ENCODE measurements at regions not wholly inside any gene's neighbourhood (a gene's known extent, or its start where the extent isn't known, plus 50 kb on each side); places are given as distances from the start of the nearest gene placed in this dataset.

DNA sequence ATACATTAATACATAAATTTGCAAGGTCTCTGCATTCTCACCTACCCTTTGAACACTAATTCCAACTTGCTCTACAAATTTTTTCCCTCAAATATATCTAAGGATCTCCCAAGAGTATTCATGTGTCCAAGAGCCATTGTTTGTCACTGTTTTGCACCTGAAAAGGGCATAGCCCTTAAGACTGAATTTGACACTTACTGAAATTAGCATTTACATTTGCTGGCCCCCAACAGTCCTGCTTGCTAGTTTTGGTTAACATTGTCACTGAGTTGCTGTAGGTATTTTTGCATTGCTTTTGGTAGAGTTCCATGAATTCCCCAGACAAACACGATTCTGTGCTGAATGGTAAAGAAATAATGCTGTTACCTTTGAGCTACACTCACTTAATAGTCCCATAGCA is 57.3 kb downstream of the KCNA4 start:
- DNase-seq (ENCODE audit: low read depth) = no peak

DNA sequence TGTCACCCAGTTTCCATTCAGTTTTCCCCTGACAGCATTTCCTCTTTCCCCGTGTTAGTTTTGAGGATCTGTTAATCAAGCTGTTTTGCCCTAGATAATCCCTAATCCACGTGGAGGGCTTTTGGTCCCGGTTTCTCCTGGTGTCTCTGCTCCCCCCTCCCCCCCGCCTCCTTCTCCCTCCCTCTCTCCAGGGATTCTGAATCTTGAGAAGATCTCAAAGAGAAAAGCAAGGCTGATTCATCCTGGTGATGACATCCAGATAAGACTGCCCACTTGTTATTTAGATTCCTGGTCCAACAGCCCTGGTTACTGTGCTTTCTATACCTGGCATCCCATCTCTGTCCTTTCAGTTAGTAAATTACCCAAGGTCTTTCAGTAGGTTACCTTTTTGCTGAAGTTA is 59.4 kb downstream of the KCNA4 start:
- no peak for DNase-seq (ENCODE audit: low read depth)

DNA sequence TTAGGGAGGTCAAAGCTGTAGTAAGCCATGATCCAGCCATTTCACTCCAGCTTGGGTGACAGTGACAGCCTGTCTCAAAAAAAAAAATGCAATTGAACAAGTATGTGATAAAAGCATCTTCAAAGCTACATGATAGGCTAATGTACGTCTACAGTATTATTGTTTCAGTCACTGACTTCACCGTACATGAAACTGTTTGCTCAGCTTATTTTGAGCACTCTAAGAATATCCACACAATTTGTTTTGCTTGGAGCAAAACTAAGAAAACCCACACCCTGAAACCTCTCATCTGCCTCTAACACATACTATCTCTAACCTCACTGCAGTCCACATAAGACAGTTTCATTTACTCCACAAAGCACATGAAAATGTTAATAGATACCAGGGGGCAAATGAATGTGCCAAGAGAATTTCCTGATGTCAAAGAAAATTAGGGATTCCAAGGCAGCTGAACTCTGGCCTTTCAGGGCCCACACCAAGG is 60.7 kb downstream of the KCNA4 start:
- no peak for DNase-seq (ENCODE audit: low read depth)

DNA sequence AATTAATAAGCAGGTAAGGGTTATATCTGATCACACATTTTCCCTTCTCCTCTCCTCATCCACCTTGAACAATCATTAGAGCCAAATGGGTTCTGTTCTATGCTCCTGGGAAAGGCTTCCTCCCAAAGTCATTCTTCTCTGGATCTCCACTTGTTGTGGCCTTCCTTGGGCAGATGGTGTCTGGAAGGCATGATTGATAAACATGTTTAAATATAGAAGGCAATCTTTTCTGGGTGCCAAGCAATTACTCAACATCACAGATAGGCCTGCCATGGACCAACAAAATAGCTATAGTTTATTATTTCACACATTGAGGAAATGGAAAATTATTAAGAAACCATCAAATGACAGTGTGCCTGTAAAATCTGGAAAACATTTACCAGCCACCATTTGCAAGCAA is 73.5 kb downstream of the KCNA4 start:
- DNase-seq (ENCODE audit: low read depth) = no peak

DNA sequence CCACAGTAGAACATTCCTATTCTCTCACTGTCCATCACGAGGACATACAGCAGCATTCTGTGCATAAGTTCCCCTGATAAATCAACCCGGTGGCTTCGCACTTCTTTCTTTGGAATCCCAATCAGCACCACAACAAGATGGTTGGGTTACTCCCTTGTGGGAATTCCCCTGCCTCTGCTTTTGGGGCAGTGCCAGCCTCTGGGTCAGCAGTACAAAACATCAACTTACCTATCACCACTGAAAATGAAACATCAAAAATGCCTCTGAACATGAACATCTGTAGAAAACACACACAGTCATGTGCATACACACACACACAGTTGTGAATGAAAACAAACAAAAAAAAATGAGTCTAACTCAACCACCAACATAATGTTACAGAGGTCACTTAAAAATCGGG is 79.3 kb downstream of the KCNA4 start:
- DNase-seq (ENCODE audit: low read depth) = no peak

DNA sequence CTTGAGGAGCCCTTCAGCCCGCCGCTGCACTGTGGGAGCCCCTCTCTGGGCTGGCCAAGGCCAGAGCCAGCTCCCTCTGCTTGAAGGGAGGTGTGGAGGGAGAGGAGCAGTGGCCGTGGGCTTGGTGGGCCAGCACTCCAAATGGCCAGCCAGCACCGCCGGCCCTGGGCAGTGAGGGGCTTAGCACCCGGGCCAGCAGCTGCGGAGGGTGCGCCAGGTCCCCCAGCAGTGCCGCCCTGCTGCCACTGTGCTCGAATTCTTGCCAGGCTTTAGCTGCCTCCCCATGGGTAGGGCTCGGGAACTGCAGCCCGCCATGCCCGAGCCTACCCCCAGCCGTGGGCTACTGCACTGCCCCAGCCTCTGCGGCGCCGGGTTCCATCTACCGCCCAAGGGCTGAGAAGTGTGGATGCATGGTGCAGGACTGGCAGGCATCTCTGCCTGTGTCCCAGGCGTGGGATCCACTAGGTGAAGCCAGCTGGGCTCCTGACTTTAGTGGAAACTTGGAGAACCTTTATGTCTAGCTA is 82.7 kb downstream of the KCNA4 start:
- DNase-seq (ENCODE audit: low read depth) = no peak

DNA sequence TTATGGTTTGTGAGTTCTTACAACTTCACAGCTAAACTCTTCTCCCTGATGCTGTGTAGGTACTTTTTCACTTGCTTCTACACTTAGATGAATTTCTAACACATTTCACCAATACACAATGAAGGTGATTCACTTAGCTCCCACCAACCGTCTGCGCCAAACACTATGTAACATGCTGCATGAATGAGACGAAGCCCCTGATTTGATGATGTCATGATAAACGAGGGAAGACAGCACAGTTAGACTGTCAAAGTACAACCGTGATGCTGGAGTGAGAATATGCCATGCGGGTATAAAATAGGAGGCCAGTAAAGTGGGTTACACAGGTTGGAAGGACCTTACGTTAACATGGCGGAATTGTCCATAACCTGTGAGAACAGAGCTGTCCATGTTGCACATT is 100.8 kb downstream of the KCNA4 start:
- no peak for DNase-seq (ENCODE audit: low read depth)

DNA sequence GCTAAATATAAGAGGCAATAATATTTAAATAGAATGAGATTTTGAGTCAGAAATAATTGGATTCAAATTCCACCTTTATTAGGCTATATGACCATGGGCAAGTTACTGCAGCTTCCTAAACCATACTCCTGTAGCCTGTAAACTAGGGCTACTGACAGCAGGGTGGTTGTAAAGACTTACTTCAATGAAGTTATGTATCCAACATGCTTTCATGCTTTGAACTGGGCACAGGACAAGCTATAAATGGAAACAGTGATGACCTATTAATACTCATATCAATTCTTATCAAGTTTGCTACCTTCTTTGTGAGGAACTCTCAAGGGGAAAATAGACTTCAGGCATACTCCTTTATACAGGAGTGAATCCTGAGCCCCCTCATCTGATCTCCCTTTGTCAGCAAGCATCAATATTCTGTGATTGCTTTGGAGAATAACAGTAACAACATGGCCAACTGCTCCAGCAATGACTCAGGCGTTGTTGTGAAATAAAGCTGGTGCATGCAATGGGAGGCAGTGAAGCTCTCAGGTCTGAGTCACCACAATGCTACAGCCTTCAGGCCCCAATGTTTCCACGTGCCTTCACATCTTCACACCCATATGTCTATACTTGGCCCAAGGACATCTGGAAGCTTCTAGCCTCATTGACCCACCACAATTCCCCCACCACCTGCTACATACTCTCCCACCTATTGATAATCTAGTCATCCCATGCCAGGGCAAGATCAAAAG is 102.5 kb downstream of the KCNA4 start:
- DNase-seq (ENCODE audit: low read depth) = peak; percentile 71

DNA sequence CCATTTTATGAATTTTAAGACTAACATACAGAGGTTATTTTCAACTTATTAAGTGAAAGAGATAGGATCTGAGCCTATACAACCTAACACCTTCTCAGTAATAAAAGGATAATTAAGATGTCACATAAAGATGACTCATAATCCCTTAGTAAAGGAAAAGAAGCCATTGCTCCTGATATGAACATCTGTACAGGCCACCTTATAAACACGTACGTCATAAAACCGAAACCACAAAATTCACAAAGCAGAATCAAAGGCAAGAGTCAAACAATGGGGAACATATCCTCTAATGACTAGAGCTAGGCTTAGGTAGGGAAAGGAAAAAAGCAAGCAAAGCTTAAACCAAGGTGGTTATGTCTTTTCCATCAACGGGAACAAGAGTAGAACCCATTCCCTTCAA is 103.5 kb downstream of the KCNA4 start:
- DNase-seq (ENCODE audit: low read depth) = peak; percentile 21

DNA sequence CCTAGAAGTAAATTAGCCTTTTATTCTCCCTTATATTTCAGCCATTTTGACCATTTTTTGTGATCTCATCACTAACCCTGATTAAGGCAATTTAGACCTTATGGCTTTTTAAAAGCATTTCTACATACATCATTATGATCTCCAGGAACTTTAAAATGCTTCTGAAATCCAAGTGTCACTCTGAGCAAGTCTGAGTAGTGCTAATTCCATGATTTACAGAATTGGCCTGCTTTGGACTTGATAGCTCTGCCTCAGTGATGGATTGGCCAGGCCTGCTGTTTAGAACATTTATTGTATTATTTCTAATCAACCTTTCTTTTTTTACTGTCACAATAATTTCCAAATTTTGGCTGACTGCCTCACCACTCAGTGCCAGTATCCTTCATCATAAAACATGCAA is 116.4 kb downstream of the KCNA4 start:
- no peak for DNase-seq (ENCODE audit: low read depth)

DNA sequence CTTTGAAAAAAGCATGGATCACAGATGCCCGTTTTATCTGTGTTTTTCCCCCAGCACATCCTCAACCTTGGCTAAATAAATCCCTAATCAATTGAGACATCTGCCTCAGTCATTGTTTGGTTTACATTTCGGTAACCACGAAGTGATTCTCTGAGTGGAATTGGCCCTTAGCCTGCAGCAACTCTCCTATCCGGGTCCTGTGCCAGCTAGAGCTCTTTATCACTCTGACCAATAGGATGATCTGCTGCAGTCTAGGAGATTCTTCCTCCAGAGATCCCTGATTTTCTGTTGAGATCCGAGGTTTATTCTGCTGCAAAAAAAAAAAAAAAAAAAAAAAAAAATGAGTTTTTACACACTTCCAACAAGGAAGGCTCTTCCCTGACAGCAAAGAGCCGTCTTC is 137.3 kb downstream of the KCNA4 start:
- DNase-seq (ENCODE audit: low read depth) = no peak

DNA sequence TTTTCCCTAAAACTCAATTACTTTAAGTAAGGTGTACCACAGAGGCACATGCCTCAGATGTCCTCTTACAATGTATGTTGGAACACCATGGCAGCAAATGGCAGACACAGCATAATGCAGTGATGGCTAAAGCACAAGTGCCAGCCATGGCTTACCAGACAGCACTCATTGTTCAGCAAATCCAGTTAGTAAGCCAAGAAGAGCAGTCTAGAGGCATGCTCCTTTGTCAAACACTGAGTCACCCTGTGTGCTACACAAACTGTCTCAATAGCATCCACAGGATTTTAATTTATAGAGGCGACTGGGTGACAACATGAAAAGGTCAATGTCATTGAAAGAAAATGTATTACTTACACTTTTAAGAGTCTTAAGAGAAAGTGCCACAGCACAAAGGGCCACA is 140.6 kb downstream of the KCNA4 start:
- no peak for DNase-seq (ENCODE audit: low read depth)

DNA sequence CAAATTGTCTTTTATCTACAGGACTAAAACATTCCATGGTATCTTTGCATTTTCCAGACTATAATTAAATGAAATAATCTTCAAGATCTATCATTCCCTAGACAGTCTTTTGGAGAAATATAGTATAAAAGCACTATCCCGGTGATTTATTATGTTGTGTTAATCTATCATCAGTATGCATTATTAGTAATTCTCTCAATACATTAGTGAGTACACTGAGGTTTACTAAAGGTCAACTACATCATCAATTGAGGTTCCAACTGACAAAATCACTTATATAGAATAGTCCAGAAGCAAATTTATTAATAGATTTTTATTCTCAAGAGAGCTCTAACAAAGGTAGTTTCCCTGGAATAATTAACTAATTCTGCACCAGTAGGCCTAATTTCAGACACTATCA is 169.6 kb downstream of the KCNA4 start:
- no peak for DNase-seq (ENCODE audit: low read depth)

DNA sequence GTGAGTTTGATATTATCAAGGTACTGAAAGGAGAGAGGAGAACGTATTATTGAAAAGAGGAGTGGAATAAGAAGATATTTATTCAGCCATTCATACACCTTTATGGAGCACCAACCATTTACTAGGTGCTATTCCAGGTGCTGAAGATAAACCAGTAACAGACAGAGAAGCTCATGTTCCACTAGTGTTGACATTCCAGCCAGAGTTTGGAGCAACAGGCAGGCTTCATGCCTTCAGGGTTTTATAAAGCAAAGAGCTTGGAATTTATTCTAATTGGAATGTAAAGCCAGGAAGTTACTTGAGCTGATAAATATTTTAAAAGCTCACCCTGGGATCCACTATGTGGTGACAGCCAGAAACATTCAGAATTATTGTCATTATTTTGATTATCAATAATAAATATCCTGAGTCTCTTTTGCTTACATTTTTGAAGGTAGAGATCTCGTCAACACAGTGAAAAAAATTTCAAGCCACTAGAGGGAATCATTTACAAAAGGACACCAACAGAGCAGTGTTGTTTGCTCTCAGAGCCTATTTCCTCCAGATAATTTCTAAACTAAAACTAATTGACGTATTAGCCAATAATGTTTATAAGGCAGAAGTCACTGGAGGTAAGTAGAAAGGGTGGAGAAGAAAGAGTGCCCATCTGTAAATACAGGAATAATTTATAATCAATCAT is 172.0 kb downstream of the KCNA4 start:
- DNase-seq (ENCODE audit: low read depth) = no peak

DNA sequence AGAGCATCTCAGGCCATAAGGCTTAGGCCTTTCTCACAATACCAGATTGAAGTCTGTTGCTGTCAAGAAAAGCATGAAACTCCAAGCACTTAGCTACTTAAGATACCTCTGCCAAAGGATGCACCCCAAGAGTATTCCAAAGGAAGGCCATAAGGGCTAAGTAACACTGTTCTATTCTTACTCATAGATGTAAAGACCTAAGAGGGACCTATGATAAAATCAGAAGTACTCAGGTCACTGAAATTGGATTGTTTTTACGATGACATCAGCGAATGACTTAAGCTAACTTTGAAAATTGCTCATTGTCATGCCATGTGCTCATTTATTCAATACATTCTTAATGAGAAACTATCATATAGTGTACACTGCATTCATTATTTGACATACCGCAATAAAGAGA is 172.8 kb downstream of the KCNA4 start:
- no peak for DNase-seq (ENCODE audit: low read depth)

DNA sequence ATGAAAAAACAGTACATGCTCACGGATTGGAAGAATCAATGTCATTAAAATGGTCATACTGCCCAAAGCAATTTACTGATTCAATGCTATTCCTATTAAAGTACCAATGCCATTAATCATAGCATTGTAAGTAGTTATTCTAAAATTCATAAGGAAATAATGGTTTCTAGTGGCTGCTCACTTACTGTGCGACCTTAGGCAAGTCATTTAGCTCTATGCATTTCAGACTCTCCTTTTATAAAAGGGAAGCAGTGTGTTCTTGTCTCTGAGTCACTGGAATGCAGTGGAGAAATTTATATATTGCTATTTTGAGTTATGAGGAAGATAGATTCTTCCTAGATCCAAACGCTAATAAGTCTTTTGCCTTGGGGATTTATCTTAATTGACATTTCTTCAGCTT is 174.8 kb downstream of the KCNA4 start:
- no peak for DNase-seq (ENCODE audit: low read depth)

DNA sequence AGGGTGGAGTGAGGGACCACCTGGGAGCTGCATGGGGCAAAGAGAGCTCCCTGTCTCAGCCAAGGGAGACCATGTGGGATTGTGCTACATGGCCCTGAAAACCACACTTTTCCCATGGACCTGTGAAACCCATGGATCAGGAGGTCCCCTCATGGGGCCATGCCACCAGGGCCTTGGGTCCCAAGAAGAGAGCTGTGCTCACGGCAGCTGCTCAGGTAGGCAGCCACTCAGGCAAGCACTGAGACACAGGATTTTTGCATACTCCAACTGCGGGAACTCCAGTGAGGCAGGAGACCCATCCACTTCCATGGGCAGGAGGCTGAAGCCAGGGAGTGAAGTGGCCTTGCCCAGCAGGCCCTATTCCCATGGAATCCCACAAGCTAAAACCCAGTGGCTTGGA is 190.0 kb downstream of the KCNA4 start:
- DNase-seq (ENCODE audit: low read depth) = no peak

DNA sequence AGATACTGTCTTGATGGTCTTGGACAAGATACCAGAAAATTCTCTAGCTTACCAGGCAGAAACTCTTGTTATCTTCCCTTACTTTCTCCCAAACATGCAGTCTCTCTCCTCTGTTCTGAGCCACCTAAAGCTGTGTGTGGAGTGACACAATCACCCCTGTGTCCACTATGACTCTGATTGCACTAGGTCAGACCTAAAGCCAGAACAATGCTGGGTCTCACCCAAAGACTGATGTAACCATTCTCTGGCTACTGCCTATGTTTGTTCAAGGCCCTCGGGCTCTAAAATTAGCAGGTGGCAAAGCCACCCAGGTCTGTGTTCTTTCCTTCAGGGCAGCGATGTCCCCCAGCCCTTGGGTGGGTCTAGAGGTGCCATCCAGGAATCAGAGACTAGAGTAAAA is 200.5 kb downstream of the KCNA4 start:
- no peak for DNase-seq (ENCODE audit: low read depth)

DNA sequence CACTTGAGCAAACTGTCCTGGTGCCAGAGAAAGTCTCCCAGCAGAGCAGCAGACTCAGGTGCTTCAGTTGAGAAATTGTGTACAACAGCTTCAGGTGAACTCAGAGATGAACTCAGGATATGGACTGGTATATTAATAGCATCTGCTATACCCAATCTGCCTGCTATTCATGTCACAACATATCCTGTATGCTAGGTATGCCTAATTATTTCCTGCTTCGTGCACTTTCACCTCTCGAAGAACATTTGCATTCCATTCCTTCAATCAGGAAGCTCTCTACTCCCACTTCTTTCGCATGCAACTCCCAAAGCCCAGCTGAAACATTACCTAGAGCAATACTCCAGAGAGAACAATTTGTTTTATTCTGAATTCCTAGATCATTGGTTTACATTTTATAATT is 207.7 kb downstream of the KCNA4 start:
- no peak for DNase-seq (ENCODE audit: low read depth)

DNA sequence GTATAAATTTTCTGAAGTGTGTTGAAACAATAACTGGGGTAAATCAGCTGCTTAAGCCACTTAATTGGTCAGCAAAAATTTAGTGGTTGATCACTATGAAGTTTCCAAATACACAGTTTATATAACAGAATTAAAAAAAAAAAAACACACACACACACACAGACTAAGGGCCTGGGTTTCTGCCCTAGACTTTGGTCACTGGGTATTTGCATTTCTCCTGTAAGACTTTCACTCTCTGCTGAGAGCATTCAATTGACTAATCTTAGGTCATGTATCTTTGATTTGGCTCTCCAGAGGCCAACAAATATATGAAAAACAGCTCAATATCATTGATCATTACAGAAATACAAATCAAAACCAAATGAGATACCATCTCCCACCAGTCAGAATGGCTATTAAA is 214.3 kb downstream of the KCNA4 start:
- DNase-seq (ENCODE audit: low read depth) = no peak

DNA sequence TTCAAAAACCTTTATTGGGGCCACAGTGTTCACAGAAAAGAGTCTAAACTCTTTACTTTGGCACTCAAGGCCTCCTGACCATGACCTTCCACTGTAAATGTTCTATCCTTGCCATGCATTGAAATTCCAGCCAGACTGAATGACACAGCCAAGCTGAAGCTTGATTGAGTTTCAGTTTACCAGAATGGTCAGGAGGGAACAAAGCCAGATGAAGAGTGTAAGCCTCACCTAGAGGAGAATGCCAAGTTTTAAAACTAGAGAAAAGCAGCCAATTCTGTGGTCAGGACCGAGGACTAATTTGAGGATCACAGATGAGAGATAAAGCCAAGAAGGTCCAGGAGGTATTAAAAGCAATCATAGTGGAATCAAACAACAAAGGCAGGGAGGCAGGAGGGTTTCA is 215.3 kb downstream of the KCNA4 start:
- DNase-seq (ENCODE audit: low read depth) = no peak

DNA sequence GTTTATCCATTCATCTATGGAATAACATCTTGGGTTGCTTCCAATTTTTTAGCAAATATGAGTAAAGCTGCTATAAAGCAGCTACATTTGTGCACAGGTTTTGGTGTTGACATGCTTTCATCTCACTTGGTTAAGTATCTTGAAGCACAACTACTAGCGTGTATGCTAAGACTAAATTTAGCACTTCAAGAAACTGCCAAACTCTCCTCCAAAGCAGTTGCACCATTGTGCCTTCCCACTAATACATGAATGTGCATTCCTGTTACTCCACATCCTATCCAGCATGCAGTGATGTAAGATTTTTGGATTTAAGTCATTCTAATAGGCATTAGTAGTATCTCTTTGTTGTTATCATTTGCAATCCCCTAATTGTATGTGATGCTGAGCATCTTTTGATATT is 230.7 kb downstream of the KCNA4 start:
- no peak for DNase-seq (ENCODE audit: low read depth)

DNA sequence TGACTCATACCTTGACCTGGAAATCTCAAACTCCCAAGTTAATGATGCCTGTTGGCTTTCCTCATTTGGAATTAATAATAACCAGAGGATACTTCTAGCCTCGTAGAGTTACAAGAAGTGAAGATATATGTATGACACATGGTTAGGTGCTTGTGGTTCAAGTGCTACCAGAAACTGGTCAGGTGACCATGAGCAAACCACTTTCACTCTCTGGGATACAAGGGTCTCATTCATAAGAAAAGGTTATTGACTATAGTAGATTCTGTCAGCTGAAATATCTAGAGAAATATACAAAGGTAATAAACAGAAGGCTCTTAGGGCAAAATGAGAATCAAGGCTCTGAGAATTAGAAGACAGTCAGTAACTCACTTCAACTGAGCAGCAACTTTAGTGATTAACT is 233.3 kb downstream of the KCNA4 start:
- DNase-seq (ENCODE audit: low read depth) = no peak

All from HT1080 (cell line).